ENCODE measurements at regions not wholly inside any gene's neighbourhood (a gene's known extent, or its start where the extent isn't known, plus 50 kb on each side); places are given as distances from the start of the nearest gene placed in this dataset.

DNA sequence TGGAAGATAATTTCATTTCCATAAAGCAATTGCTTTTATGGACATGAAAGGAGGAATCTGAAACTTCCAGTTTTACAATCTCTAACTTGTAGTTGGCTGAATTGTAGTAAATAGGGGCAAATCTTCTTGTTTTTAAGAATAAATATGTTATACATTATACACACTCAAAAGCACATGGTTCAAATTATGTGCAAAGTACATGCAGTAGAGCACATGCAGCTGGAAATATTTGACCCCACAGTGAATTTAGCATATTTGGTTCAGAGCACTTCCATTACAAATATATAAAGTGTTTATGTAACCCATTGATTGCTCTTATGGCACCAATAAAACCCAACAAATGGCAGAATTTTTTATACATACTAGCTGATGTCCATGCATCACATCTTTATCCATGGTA is 180.5 kb downstream of the IRS2 start:
- TF ChIP-seq POLR2AphosphoS5 (IDR thresholded peaks at IDR 0.05; ENCODE audit: low read depth, low read length): no peak
- TF ChIP-seq, protein P1, sequence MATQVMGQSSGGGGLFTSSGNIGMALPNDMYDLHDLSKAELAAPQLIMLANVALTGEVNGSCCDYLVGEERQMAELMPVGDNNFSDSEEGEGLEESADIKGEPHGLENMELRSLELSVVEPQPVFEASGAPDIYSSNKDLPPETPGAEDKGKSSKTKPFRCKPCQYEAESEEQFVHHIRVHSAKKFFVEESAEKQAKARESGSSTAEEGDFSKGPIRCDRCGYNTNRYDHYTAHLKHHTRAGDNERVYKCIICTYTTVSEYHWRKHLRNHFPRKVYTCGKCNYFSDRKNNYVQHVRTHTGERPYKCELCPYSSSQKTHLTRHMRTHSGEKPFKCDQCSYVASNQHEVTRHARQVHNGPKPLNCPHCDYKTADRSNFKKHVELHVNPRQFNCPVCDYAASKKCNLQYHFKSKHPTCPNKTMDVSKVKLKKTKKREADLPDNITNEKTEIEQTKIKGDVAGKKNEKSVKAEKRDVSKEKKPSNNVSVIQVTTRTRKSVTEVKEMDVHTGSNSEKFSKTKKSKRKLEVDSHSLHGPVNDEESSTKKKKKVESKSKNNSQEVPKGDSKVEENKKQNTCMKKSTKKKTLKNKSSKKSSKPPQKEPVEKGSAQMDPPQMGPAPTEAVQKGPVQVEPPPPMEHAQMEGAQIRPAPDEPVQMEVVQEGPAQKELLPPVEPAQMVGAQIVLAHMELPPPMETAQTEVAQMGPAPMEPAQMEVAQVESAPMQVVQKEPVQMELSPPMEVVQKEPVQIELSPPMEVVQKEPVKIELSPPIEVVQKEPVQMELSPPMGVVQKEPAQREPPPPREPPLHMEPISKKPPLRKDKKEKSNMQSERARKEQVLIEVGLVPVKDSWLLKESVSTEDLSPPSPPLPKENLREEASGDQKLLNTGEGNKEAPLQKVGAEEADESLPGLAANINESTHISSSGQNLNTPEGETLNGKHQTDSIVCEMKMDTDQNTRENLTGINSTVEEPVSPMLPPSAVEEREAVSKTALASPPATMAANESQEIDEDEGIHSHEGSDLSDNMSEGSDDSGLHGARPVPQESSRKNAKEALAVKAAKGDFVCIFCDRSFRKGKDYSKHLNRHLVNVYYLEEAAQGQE (IDR thresholded peaks at IDR 0.05; ENCODE audit: insufficient read depth in 1 of 2, low read depth in 2 of 2, low read length in 2 of 2): no peak
